Ascending aorta (tissue), 2 donors: ENCODE measurements at regions not wholly inside any gene's neighbourhood (a gene's known extent, or its start where the extent isn't known, plus 50 kb on each side); places are given as distances from the start of the nearest gene placed in this dataset.

Source experiments
- DNase-seq, 2 donors: peaks; one replicate each; pipeline ENCODE4 v3.0.0-alpha.2; 2019; ENCODE audit warnings: low spot score in 2 of 2
- H3K27ac ChIP-seq, 2 donors: fragments of 200-600 bp; sonication (generic); one replicate each; pipeline ENCODE4 v1.5.1; 2016 to 2017; ENCODE audit warnings: mild to moderate bottlenecking in 1 of 2
- H3K27me3 ChIP-seq: fragments of 200-600 bp; sonication (generic); one replicate; pipeline ENCODE4 v1.5.1; 2017
- H3K36me3 ChIP-seq, 2 donors: fragments of 200-600 bp; sonication (generic); one replicate each; pipeline ENCODE4 v1.5.1; 2016
- H3K4me1 ChIP-seq, 2 donors: fragments of 200-600 bp; sonication (generic); one replicate each; pipeline ENCODE4 v1.5.1; 2016 to 2017; ENCODE audit warnings: mild to moderate bottlenecking in 1 of 2
- H3K4me3 ChIP-seq, 2 donors: fragments of 200-600 bp; sonication (generic); one replicate each; pipeline ENCODE4 v1.5.1; 2016 to 2017; ENCODE audit warnings: mild to moderate bottlenecking in 1 of 2
- H3K9me3 ChIP-seq, 2 donors: fragments of 200-600 bp; sonication (generic); one replicate each; pipeline ENCODE4 v1.5.1; 2016
- CTCF ChIP-seq, 3 experiments: fragments of 200-600 bp in 2 of 3; fragments of 450-650 bp in 1 of 3; sonication (generic) in 2 of 3; IDR thresholded peaks; one replicate each; pipeline ENCODE4 v1.5.1; 2016 to 2019; ENCODE audit warnings: antibody characterized with exemption in 3 of 3, mild to moderate bottlenecking in 1 of 3, moderate library complexity in 1 of 3
- intact Hi-C: fragments of 100-400 bp; cut with DNase I; formaldehyde crosslinking; loops from one replicate; pipeline ENCODE4 v1.15.1; 2023

GRCh38 chr18:25454730-25455129 is 102.8 kb upstream of the ZNF521 start:
- Histone ChIP-seq H3K4me3 (no peak overlapping the region), H3K27me3 (no peaks in the 10 kb centered on the region), H3K9me3 (no peaks in the 10 kb centered on the region), H3K27ac (no peak overlapping the region), H3K4me1 (no peaks in the 10 kb centered on the region), H3K36me3 (no peaks in the 10 kb centered on the region)
- no peak for TF ChIP-seq CTCF (IDR thresholded peaks at IDR 0.05)
- intact Hi-C loops = no loop called here
- no peak for DNase-seq

- no peak for TF ChIP-seq CTCF (IDR thresholded peaks at IDR 0.05)
- intact Hi-C loops = no loop called here
- no peak for DNase-seq
- no peak overlapping the region for H3K4me3 ChIP-seq
- H3K9me3 ChIP-seq = no peaks in the 10 kb centered on the region
- H3K27ac ChIP-seq = peak overlapping the region in 1 of 2 donors; percentile 24
- H3K36me3 ChIP-seq = no peaks in the 10 kb centered on the region
- no peaks in the 10 kb centered on the region for H3K27me3 ChIP-seq
- no peaks in the 10 kb centered on the region for H3K4me1 ChIP-seq
Observed at GRCh38 chr18:25454270-25454659, 102.3 kb upstream of the ZNF521 start.

- intact Hi-C loops = no loop called here
- Histone ChIP-seq H3K27me3 (no peaks in the 10 kb centered on the region), H3K27ac (peak overlapping the region in 1 of 2 donors; percentile 24)
Observed at GRCh38 chr18:25453556-25454269, 101.7 kb upstream of the ZNF521 start.

GRCh38 chr18:25451077-25451658 is 99.2 kb upstream of the ZNF521 start:
- Histone ChIP-seq H3K27ac (no peak overlapping the region), H3K36me3 (no peaks in the 10 kb centered on the region), H3K9me3 (no peaks in the 10 kb centered on the region), H3K27me3 (no peaks in the 10 kb centered on the region), H3K4me3 (no peak overlapping the region), H3K4me1 (no peaks in the 10 kb centered on the region)
- no peak for TF ChIP-seq CTCF (IDR thresholded peaks at IDR 0.05)
- intact Hi-C loops = no loop called here
- DNase-seq = no peak

More at GRCh38 chr18:25453556-25454269, 101.7 kb upstream of the ZNF521 start:
- no peaks in the 10 kb centered on the region for H3K36me3 ChIP-seq
- no peaks in the 10 kb centered on the region for H3K4me1 ChIP-seq
- no peak overlapping the region for H3K4me3 ChIP-seq
- no peaks in the 10 kb centered on the region for H3K9me3 ChIP-seq
- no peak for TF ChIP-seq CTCF (IDR thresholded peaks at IDR 0.05)
- DNase-seq = peak in 1 of 2 donors; percentile 64

GRCh38 chr18:25449046-25449445 is 97.1 kb upstream of the ZNF521 start:
- no peak for DNase-seq
- Histone ChIP-seq H3K4me3 (no peak overlapping the region), H3K27ac (no peak overlapping the region), H3K9me3 (no peaks in the 10 kb centered on the region), H3K36me3 (no peaks in the 10 kb centered on the region), H3K27me3 (no peaks in the 10 kb centered on the region), H3K4me1 (no peaks in the 10 kb centered on the region)
- TF ChIP-seq CTCF (IDR thresholded peaks at IDR 0.05) = no peak
- intact Hi-C loops = no loop called here
